T-helper 2 cell (primary cell): ENCODE measurements at regions not wholly inside any gene's neighbourhood (a gene's known extent, or its start where the extent isn't known, plus 50 kb on each side); places are given as distances from the start of the nearest gene placed in this dataset.

Source experiments
- DNase-seq, 5 experiments: peaks; one replicate each; pipeline versions ENCODE4 v3.0.0 to v3.0.0-alpha.2; 2012 to 2022

DNA sequence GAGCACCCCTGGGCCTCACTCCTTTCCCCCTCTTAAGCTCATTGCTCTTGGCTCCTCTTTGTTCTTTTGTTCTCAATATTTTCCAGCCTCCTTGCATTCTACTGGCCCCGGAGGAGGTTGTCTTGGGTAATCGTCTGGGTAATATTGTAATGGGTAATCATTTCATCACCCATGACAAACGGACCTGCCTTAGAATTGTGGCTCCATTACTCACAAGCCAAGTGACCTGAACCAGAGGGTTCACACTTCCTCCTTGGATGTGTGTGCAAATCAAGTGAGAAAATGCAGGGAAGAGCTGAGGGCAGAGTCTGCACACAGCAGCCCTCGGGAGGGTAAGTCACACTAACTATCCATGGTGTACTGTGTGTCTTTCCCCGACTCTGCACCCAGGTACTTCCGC lies 305.0 kb downstream of the BUD13 start:
- no peak for DNase-seq

DNA sequence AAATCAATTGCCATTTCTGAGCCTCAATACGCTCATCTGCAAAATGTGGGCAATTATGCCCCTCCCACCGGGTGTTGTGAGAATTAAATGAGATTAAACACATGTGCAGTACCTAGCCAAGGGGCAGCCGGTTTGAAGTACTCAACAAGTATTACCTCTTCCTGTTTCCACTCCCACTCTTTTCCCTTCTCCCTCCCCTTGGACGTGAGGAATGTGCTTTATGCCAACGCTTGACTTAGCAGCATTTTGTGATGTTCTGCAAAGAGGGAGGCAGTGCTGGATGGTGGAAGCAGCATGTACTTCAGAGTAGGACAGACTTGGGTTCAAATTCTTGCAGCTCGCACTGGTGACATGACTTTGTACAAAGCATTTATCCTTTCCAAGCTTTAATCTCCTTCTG lies 306.0 kb downstream of the BUD13 start:
- no peak for DNase-seq

DNA sequence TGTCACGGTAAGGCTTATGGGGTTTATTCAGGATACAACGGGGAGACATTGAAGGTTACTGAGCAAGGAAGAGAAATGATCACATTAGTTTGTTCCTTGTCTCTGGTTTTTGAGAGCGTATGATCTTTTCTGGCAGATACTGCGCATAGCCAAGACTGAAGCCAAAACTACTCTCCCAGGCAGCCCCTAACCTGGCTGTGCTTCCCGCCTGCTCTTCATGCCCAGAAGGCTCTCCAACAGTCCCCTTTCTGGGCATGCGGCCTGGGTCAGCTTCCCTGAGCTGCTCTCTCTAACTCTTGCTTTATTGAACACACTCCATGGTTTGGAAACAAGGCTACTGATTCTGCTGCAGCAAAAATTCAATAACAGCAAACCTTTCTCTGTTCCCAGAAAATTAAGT lies 306.6 kb downstream of the BUD13 start:
- no peak for DNase-seq

DNA sequence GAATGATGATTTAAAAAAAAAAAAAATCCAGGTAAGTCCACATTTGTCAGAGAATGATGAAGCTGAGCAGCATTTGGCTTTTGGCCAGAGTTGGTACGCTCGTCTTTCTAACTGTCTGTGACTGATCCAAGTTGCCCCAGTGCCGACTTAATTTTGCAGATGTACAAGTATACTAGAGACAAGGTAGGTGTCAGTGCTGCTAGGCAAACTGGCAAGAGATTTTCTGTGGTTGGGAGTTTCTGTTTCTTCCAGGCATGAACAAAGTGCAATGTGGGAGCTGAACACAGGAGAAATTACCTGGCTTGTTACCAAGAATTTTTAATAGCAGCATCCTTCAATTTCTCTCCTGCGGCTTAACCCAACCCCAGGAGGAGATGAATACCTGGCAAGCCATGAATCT lies 307.7 kb downstream of the BUD13 start:
- DNase-seq = no peak

DNA sequence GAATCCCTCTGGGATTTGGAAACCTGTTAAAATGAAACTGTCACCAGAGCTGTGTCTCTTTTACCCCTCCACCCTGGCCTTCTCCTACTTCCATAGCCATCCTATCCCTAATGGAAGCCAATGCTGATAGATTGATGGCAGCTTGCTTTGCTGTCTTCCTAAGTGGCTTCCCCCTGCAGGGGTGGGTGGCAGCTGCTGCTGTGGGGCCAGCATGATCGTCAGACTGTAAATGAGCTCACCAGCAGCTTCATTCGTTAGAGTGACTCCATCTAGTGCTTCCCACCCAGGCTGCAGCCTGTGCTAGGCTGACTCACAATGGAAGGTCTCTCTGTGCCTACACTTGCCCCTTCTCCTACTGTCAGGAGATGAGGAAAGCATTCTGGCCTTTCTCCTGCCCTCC lies 311.0 kb downstream of the BUD13 start:
- no peak for DNase-seq

DNA sequence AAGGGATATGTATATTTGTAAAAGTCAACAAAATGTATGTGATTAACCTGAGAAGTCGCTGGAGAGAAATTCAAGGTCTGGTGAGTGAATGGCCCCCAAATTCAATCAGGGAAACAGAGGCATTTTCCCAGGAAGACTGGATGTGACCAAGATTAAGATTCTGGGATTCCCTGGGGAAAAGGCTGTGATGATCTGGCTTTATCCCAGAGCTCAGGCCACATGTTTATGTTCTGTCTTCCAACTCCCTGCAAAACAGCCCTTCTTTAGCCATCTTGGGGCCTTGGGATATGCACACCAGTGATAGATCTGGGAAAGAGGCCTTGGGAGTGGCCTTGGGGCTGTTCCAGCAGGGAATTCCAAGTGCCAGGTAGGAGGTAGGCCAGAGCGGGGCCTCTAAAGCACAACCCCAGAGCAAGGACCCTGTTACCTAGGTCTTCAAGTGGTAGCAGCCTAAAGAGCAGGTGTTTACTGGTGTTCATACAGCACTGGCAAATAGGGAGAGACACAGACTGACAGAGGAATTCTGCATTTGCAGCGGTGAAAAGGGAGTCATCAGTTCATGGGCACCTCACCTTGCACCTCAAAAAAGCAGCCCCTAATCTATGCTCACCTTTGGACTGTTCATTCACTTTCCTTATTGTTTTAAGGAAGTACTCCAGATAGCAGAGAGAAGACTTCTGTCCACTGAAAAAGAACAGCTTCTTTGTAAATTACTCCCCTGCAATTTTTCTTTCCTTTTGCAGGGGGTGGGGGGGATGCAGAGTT lies 312.4 kb downstream of the BUD13 start:
- no peak for DNase-seq

DNA sequence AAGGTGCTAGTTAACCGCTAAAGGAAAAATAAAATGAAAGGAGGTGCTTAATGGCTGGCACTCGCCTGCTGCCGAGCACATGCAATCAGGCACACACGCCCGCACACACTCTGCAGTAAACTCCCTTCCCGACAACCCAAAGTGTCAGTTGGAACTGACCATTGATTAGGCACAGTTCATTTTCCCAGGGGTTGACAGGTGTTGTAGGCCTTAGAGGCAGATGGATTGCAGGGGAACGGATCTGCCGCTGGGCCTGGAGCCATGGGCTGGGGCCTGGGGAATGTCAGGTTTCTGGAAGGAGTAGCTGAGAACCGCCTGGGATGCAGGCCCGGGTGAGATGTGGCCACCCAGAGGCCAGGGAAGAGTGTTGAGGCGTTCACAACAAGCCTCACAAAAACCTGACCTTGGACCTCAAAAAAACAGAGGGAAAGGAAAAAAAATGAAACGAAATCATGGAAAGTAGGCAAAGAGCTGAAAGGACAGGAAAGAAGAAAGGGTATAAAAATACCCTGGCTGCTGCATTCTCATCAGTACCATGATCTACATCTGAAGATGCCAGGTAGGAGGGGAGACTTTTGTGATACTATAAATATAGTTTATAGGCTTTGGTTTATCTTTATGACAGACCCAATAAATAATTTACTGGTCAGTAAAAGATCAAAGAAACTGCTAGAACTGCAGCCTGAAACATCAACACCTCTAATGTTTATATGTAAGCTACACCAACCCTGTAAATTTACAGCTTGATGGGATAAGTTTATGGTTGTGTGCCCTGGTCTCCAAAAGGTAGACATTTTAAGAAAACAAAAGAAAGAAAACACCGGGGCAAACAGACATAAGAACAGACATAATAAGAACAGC lies 313.4 kb downstream of the BUD13 start:
- DNase-seq = no peak

DNA sequence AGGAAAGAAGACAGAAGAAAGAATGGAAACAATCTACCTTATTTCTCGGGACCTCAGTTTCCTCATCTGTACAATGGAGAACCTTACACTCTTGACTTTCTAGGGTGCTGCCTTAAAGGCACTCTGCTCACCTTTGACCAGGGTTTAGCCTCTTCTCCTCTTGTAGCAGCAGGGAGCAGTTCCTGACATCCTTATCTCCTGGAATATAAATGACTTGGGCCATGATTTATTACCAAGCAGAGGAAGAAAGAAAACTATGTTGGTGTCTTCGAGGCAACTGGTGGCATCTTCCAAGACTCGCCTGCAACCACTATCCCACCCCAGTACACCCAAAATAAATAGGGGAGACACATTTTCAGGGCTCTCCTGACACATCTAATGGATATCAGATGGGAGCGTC lies 314.2 kb downstream of the BUD13 start:
- DNase-seq = no peak

DNA sequence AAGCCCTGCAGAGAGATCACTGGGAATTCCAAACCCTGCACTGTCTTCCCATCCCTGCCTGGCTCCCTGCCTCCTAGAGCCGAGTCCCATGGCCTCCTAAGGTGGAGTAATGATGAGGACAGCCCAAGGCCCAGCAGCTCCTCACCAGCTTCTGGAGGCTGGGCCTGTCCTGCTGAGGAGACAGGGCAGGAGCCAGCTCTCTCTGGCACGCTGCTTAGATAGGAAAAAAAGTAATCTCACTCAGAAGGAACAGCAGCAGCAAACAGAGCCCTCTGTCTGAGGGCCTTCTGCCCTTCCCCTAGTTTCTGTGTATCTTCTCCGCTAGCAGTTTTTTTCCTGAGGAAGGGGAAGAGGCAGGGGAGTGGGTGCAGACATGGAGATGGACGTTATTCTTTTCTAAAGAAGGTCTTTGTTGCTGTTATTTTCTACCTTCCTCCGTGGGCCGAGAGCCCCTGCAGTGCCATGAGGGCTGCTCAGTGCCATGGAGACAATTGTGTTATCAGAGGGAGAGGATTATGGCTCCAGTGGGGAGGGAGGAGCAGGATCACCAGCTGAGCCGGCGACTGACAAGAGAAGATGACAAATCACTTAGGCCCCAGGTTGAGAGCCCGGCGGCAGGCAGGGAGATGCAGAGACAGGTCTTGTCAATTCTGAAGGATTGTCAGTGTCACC lies 315.3 kb downstream of the BUD13 start:
- no peak for DNase-seq

DNA sequence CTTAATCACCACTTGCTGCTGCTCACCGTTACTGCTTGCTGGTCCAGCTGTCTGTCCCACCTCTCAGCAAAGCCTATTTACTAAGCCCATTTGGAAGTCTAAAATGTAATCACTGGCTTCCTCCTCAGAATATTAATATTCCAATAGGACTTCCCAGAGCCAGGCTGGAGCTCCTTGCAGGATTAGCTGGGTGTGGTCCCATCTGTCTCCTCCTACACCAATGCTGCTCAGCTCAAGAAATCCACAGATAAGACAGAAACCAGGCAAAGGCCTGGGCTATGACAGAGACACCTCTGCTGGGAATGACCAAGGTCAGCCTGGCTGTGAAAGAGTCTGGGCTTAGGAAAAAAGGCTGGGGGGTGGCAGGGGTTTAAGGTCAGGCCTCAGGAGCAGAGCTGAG lies 317.8 kb downstream of the BUD13 start:
- DNase-seq = no peak

DNA sequence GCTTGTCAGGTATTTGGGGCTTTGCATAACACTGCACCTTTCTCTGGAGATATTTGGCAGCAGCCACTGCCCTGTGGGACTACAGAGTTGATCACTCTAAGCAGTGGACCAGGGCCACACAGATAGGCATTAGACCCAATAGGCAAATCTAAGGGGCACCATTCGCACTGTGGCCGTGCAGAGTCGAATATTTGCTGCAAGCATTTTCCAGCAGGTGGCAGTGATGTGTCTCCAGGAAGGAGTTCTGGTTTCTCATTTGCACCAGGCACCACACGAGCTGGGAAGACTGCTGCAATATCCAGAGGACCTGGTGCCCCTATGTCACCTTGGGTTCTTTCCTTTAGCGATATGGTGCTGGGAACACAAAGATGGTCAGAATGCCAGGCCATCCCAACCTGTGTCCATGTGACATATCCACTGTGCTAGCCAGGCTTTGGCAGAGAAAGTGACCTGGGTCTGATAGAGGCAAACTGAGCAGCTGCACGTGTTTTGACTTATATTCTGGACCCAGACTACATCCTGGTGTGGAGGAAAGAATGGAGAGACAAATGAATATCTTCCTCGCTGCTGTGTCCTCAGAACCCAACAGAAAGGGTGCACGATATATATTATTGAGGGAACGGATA lies 318.7 kb downstream of the BUD13 start:
- DNase-seq = peak in 2 of 5 experiments; percentile 1 to 16

DNA sequence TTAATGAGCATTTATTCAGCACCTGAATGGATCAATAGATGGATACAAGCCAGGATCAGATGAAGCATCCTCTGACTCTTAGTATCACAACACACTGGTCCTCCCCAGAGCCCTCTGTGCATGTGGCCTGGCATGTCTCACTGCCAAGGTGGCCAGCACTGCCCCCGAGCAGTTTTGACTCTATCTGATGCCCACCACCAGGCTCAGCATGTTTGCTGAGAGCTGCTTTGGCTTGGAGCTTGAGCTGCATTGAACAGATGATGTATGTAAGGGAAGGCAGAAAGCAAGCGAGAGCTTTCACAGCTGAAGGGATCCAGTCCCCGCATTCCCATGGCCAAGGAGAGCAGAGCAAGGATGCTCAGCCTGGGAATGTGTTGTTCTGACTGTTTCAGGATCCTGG lies 320.3 kb downstream of the BUD13 start:
- no peak for DNase-seq

DNA sequence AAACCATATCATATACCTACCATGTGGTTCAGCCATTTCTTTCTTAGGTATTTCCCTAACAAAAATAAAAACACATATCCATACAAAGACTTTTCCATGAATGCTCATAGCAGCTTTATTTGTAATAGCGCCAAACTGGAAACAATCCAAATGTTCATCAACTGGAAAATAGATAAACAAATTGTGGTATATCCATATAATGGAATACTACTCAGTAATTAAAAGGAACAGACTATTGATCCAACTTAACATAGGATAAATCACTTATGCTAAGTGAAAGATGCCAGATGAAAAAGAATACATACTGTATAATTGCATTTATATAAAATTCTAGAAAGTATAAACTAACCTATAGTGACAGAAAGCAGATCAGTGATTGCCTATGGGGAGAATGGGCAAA lies 323.3 kb downstream of the BUD13 start:
- DNase-seq = no peak

DNA sequence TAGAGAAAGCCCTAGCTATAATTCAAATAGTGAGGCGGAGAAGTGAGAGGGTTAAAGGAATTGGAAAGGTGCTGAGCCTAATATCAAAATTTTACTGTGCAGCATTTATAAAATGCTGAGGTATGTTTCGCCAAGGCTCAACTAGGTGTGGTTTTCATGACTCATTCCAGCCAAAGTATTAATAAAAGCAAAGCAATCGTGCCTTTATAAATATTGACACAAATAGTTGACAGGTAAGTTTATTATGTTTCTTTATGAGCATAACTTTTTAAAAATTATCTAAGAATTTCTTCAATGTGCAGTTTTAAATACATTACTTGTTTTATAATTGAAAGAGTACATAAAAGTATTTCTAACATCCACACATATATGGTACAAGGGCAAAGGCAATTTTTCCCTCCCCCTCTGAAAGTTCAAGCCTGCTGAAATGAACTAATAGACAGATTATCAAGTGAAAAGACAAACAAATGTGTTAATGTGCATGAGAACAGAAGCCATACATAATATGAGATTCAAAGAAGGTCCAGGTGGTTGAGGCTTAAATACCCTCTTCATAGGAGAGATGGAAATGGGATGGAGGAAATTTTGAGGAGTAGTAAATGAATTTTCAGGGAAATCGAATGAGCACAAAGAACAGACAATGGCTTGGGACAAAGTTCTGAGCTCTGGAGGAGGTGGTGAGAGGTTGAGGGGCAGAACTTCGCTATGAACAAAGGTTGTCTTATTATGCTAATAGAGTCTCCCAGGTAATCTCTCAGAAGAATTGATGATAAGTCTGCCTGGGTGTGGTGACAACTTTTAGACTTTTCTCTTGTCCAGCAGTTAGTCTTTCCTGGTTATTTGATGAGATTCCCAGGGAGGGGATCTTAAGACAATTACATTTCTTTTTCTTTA lies 326.5 kb downstream of the BUD13 start:
- no peak for DNase-seq

DNA sequence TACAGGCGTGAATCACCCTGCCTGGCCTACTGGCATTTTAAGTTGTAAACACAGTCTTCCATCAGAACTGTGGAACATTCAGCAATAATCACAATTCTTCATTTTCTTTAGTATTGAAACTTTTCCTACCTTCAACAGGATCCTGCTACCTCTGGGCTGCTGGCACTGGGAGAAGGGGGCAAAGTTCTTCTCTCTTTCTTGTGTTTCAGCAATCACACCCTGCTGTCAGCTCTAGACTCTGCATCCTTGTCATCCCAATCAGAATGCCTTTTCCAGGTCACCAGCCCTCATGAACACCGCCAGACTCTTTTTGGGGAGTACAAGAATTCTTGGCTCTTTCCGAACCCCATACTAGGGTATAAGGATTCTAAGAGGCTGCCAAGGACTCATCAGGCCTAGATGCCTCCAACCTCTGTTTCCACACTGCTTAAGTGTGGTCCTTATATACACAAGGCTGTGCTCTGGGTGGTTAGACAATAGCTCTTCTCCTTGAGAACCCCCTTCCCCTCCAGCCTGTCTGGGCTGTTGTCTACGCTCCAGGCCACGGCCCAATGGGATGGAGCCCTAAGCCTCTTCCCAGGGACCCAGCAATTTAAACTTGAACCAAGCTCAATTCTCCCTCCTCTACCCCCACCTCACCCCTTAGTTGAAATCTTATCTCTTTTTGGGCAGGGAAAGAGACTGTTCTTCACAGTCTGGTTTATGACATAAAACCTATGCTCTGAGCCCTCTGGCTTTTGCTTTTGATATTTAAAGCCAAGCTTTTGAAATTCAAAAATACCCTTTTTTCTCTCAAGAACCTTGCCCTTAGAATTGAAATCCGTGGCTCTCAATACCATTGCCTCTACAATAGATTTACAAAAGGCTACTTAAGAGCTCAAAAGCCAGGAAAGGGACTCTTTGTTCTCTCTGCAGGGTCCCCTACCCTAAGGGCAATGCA lies 327.4 kb downstream of the BUD13 start:
- DNase-seq = no peak

DNA sequence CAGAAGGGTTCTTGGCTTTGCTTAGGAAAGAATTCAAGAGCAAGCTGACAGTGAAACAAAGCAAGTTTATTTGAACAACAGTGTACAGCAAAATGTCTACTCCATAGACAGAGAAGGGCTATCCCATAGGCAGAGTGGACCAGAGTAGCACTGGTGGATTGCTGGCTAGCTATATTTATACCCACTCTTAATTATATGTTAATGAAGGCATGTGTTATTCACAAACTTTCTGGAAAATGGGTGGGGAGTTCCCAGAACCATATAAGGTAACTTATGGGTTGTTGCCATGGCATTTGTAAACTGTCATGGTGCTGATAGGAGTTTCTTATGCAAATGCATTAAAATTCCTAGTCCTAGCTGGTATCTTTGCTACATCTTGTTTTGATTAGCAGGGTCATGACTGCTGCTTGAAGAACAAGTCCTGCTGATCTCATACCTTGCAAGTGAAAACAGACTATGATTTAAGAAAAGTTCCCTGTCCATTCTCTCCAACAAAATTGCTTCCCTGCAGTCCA lies 330.5 kb downstream of the BUD13 start:
- DNase-seq = no peak

DNA sequence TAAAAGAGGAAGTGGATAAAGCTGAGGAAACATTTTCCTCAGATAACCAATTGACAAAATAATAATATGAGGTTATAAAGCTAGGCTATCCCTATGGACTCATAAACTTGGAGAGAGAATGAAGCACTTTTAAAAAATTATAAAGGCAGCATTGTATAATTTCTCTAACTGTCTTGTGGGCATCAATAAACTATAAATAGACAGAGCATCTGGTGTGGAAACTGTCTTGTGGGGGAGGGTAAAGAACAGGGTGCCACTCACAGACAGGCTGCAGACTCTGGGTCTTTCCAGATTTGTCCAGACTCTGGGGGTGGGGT lies 333.5 kb downstream of the BUD13 start:
- no peak for DNase-seq

DNA sequence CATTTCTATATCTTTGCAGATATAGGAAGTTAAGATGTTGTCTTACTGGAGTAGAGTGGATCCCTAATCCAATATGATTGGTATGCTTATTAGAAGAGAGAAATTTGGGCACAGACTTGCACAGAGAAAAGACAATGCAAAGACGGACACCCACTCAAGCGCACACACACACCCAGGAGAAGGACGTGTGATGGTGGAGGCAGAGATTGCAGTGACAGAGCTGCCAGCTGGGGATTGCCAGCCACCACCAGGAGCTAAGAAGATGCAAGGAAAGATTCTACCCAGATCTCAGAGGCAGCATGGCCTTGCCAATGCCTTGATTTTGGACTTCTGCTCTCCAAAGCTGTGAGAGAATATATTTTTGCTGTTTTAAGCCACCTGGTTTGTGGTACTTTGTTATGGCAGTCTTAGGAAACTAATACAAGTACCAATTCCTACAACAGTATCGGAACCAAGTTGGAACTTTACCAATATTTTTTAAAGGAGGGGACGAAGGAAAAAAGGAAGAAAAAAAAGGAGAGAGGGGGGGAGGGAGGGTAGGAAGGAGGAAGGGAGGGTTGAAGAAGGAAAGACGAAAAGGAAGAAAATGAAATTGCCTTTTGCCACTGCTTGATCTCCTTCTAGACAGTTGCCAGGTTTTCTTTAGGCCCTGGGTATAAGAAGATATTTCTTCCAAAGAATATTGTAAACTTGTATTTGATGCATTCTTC lies 334.0 kb downstream of the BUD13 start:
- DNase-seq = no peak

DNA sequence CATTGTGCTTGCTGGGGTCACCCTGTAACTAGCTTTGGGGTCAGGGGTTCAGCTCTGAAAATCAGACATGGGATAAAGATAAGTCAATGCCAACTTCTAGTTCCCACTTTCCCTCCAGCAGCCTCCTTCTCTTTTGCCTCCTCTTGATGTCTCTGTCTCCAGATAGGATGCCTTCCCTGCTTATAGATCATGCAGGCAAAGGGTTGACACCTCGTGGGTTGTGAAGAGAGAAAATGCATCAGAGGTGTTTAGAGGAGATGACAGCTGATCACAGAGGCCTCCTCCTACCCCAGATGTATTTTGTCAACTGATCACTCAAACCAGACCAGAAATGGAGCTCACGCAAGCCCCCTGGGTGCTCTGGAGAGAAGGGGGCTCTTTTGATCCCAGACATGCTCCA lies 337.8 kb downstream of the BUD13 start:
- no peak for DNase-seq

DNA sequence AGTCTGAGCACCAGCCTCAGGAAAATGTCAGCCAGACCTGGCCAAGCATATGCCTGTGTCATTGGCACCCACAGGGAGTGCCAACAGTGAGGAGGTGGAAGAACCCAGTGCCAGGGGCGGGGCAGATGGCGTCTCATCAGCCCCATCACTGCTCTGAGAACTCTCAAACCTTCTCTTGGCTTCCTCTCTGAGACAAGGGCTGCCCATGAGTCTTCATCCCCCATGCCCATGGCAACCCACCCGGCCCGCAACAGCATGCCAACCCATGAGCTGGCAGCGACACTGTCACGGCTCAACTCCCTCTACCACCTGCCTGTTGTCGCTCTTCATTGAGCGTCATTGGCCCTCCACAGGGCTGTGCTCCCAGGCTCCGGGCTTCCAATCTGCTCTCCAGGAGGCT lies 340.5 kb downstream of the BUD13 start:
- DNase-seq = no peak
